Thyroid gland (tissue), 4 donors: ENCODE measurements at regions not wholly inside any gene's neighbourhood (a gene's known extent, or its start where the extent isn't known, plus 50 kb on each side); places are given as distances from the start of the nearest gene placed in this dataset.

ENCODE experiments used
- DNase-seq, 2 donors: peaks; one replicate each; pipeline ENCODE4 v3.0.0-alpha.2; 2019
- H3K27ac ChIP-seq, 3 donors: fragments of 200-600 bp; sonication (generic); 1 replicate in 2 of 3; 2 replicates in 1 of 3; pipeline ENCODE4 v1.5.1; 2016 to 2019; ENCODE audit warnings: mild to moderate bottlenecking in 1 of 3, moderate library complexity in 1 of 3
- H3K27me3 ChIP-seq: fragments of 200-600 bp; sonication (generic); one replicate; pipeline ENCODE4 v1.5.1; 2019
- H3K36me3 ChIP-seq, 2 donors: fragments of 200-600 bp; sonication (generic); one replicate each; pipeline ENCODE4 v1.5.1; 2016 to 2019
- H3K4me1 ChIP-seq, 2 donors: fragments of 200-600 bp; sonication (generic); one replicate each; pipeline ENCODE4 v1.5.1; 2017 to 2019
- H3K4me3 ChIP-seq, 3 donors: fragments of 200-600 bp; sonication (generic); replicated peaks in 1 of 3; 1 replicate in 2 of 3; 2 replicates in 1 of 3; pipeline ENCODE4 v1.5.1; 2016; ENCODE audit warnings: mild to moderate bottlenecking in 1 of 3
- H3K9me3 ChIP-seq: fragments of 200-600 bp; sonication (generic); one replicate; pipeline ENCODE4 v1.5.1; 2017
- POLR2A ChIP-seq, 2 donors: fragments of 450-650 bp; IDR thresholded peaks; one replicate each; pipeline ENCODE4 v1.6.1; 2017; ENCODE audit warnings: antibody characterized with exemption in 2 of 2, mild to moderate bottlenecking in 2 of 2, moderate library complexity in 1 of 2
- WGBS, 2 donors: methylation state at CpG; one replicate each; pipeline ENCODE4 v1.1.5; 2017; 5-methylcytosine and 5-hydroxymethylcytosine counted together
- intact Hi-C: fragments of 100-400 bp; cut with DNase I; formaldehyde crosslinking; loops from one replicate; pipeline ENCODE4 v1.15.1; 2023
- TF ChIP-seq, protein P1 (sequence below), 6 experiments: fragments of 200-600 bp in 3 of 6; fragments of 450-650 bp in 3 of 6; sonication (generic) in 3 of 6; IDR thresholded peaks; one replicate each; pipeline ENCODE4 v1.5.1; 2016 to 2019; ENCODE audit warnings: antibody characterized with exemption in 6 of 6, mild to moderate bottlenecking in 2 of 6, inconsistent platforms in 1 of 6, moderate library complexity in 1 of 6

DNA sequence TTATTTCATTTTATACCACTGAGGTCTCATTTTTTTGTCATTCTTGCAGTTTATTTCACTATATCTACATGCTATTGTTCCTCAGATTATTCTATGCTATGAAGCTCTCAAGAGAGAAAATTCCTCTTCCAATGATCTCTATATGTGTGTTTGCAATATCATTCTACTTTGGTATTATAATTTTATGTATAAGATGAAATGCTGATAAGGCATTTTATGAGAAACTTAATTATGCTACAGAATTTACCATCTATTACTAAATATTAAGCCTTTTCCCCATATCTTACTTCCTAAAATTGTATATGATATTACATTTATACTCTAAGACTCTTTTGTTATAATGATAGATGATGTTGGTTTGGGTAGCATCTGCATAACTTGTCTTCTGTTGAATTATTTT, 765.5 kb downstream of the KCNJ2 start:
- Histone ChIP-seq H3K4me1 (no peaks in the 10 kb centered on the region), H3K27ac (no peak overlapping the region), H3K9me3 (no peaks in the 10 kb centered on the region), H3K27me3 (no peaks in the 10 kb centered on the region), H3K36me3 (no peaks in the 10 kb centered on the region), H3K4me3 (no peak overlapping the region)
- intact Hi-C loops, result no loop called here
- no peak for DNase-seq
- no peak for TF ChIP-seq POLR2A (IDR thresholded peaks at IDR 0.05)
- TF ChIP-seq, protein P1, sequence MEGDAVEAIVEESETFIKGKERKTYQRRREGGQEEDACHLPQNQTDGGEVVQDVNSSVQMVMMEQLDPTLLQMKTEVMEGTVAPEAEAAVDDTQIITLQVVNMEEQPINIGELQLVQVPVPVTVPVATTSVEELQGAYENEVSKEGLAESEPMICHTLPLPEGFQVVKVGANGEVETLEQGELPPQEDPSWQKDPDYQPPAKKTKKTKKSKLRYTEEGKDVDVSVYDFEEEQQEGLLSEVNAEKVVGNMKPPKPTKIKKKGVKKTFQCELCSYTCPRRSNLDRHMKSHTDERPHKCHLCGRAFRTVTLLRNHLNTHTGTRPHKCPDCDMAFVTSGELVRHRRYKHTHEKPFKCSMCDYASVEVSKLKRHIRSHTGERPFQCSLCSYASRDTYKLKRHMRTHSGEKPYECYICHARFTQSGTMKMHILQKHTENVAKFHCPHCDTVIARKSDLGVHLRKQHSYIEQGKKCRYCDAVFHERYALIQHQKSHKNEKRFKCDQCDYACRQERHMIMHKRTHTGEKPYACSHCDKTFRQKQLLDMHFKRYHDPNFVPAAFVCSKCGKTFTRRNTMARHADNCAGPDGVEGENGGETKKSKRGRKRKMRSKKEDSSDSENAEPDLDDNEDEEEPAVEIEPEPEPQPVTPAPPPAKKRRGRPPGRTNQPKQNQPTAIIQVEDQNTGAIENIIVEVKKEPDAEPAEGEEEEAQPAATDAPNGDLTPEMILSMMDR (IDR thresholded peaks at IDR 0.05), result no peak

DNA sequence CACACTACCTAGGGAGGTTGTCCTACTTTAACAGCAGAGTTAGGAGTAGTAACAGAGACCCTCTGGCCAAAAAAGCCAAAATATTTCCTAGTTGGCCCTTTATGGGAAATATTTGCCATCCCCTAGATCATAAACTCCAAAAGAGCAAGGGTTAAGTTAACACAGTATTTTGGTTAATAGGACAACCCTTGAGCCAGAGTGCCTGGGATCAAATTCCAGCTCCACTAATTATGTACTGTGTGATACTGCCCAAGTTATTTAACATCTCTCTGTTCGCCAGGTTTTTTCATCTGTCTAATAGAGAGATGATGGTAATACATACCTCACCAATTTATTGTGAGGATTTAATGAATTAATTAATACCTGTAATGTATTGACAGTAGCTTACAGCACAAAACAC, 767.4 kb downstream of the KCNJ2 start:
- intact Hi-C loops, result no loop called here
- Histone ChIP-seq H3K27ac (no peak overlapping the region), H3K27me3 (no peaks in the 10 kb centered on the region), H3K4me3 (no peak overlapping the region), H3K36me3 (no peaks in the 10 kb centered on the region), H3K4me1 (peaks cover 0 to 6% of the 10 kb centered on the region in 2 donors), H3K9me3 (no peaks in the 10 kb centered on the region)
- WGBS, 2 donors, result 98 to 100% methylated on average over 1 of the region's 1 CpG
- DNase-seq, result no peak
- TF ChIP-seq, protein P1 (IDR thresholded peaks at IDR 0.05), result no peak
- TF ChIP-seq POLR2A (IDR thresholded peaks at IDR 0.05), result no peak

DNA sequence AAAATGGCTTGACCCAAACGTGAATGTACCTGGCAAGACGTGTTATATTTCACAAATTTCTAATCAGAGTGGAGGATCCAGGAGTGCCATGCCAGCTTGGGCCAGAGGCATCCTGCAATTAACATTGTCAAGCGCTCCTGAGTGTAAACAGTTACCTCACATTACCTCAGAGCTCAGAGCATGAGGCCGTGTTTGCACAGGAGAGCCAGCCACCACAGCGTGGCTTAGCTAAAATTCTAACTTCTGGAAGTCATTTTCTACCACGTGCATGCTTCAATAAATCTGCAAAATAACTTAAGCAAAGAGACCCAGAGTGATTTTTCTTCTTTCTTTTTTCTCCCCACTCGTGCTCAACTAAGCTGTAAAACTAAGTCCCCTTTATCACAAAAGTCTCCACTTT, 769.0 kb downstream of the KCNJ2 start:
- H3K9me3 ChIP-seq, result no peaks in the 10 kb centered on the region
- no peak for TF ChIP-seq POLR2A (IDR thresholded peaks at IDR 0.05)
- TF ChIP-seq, protein P1 (IDR thresholded peaks at IDR 0.05), result no peak
- WGBS, 2 donors, result 45 to 47% methylated on average over 7 of the region's 7 CpGs
- DNase-seq, result peak; percentile 19 to 29
- H3K36me3 ChIP-seq, result no peaks in the 10 kb centered on the region
- H3K27me3 ChIP-seq, result no peaks in the 10 kb centered on the region
- intact Hi-C loops, result no loop called here
- H3K4me3 ChIP-seq, result no peak overlapping the region
- H3K4me1 ChIP-seq, result peaks cover 0 to 6% of the 10 kb centered on the region in 2 donors
- peak overlapping the region in 1 of 3 donors; percentile 1 for H3K27ac ChIP-seq

DNA sequence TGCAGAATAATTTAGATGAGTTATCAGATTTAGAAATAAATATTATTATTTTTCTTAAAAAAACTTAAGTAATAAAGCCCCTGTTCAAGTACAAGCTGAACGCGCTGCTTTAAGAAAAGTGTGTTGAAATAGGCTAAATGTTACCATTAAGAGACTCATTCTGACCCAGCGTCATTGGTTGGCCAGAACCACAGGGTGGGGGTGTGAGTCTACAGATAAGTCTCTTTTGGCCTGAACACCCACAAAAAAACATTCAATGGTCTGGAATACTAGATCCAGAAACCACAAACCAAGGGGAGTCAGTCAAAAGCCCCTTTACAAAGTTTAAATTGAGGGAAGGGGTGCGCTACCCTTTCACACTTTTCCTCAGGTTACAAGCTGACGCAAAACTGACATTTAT, 776.1 kb downstream of the KCNJ2 start:
- intact Hi-C loops, result no loop called here
- Histone ChIP-seq H3K9me3 (no peaks in the 10 kb centered on the region), H3K27ac (no peak overlapping the region), H3K4me3 (no peak overlapping the region), H3K36me3 (no peaks in the 10 kb centered on the region), H3K27me3 (no peaks in the 10 kb centered on the region), H3K4me1 (peaks cover 0 to under 1% of the 10 kb centered on the region in 2 donors)
- DNase-seq, result no peak
- TF ChIP-seq, protein P1 (IDR thresholded peaks at IDR 0.05), result no peak
- TF ChIP-seq POLR2A (IDR thresholded peaks at IDR 0.05), result no peak
- 75 to 87% methylated on average over 5 of the region's 5 CpGs for WGBS, 2 donors

DNA sequence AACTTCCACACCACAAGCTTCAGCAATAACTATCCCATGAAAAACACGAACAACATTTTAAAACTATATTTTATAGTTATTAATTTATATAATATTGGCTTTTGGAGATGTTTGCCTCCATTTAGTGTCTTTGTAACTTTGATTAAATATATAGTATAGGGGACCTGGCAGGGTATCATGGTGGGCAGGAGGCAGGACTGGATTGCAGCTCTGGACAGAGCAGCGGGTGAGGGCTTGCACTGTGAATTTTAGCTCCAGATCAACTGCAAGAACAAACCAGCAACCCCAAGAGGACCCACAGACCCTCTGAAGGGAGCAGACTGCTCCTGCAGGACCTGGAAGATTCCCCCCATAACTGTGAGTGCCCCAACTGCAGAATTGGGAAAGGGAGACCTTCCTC, 777.9 kb downstream of the KCNJ2 start:
- TF ChIP-seq, protein P1 (IDR thresholded peaks at IDR 0.05), result no peak
- no peak for TF ChIP-seq POLR2A (IDR thresholded peaks at IDR 0.05)
- DNase-seq, result no peak
- H3K27ac ChIP-seq, result no peak overlapping the region
- H3K27me3 ChIP-seq, result no peaks in the 10 kb centered on the region
- WGBS, 2 donors, result 93 to 96% methylated on average over 2 of the region's 2 CpGs
- intact Hi-C loops, result no loop called here
- no peaks in the 10 kb centered on the region for H3K4me1 ChIP-seq
- H3K9me3 ChIP-seq, result no peaks in the 10 kb centered on the region
- H3K36me3 ChIP-seq, result no peaks in the 10 kb centered on the region
- H3K4me3 ChIP-seq, result no peak overlapping the region
